ENCODE measurements at regions not wholly inside any gene's neighbourhood (a gene's known extent, or its start where the extent isn't known, plus 50 kb on each side); places are given as distances from the start of the nearest gene placed in this dataset.

- H3K4me1 ChIP-seq, result peaks cover 0 to 46% (median 14%) of the 10 kb centered on the region in 4 donors
- H3K27ac ChIP-seq (replicated peaks in 1 of 4), result no peak overlapping the region
- H3K36me3 ChIP-seq, result no peaks in the 10 kb centered on the region
- no peaks in the 10 kb centered on the region for H3K27me3 ChIP-seq
- intact Hi-C loops (cut with DNase I), result no loop called here
- TF ChIP-seq POLR2A (IDR thresholded peaks at IDR 0.05; ENCODE audit: low read depth) (no peak), EP300 (IDR thresholded peaks at IDR 0.05) (no peak), POLR2AphosphoS5 (IDR thresholded peaks at IDR 0.05) (no peak), CTCF (IDR thresholded peaks at IDR 0.05) (no peak)
- no peaks in the 10 kb centered on the region for H3K9me3 ChIP-seq
- no peak overlapping the region for H3K4me3 ChIP-seq
- no peak for DNase-seq (ENCODE audit: extremely low spot score)
Observed at GRCh38 chr9:17986595-17986994, 407.7 kb downstream of the SH3GL2 start.

DNA sequence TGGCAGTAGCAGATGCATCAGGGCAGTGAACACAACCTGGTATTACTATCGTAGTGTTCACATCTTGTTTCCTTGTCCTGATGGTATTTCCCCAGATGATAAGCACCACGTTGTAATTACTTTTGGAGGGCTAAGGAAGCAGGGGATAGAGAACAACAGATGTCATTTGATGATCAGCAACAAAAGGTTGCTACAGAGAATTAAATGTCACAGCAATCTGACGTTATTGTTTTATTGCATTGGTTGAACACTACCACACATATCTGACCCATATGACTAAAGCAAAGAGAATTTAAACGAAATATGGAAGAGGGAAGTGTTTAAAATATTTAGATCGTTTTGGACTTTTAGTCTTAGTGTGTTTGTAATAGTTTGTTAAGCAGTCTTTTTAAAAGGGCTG, 408.3 kb downstream of the SH3GL2 start:
- TF ChIP-seq CTCF (IDR thresholded peaks at IDR 0.05) (no peak), EP300 (IDR thresholded peaks at IDR 0.05) (no peak), POLR2AphosphoS5 (IDR thresholded peaks at IDR 0.05) (no peak), POLR2A (IDR thresholded peaks at IDR 0.05; ENCODE audit: low read depth) (no peak)
- no peak for DNase-seq (ENCODE audit: extremely low spot score)
- intact Hi-C loops (cut with DNase I), result no loop called here
- Histone ChIP-seq H3K4me1 (peaks cover 0 to 46% (median 14%) of the 10 kb centered on the region in 4 donors), H3K9me3 (no peaks in the 10 kb centered on the region), H3K27ac (replicated peaks in 1 of 4) (peak overlapping the region in 2 of 4 donors; percentile 9 to 17), H3K36me3 (no peaks in the 10 kb centered on the region), H3K27me3 (no peaks in the 10 kb centered on the region), H3K4me3 (no peak overlapping the region)
- WGBS, result 60% methylated on average over 5 of the region's 5 CpGs

GRCh38 chr9:17988489-17988888, 409.6 kb downstream of the SH3GL2 start:
- H3K27me3 ChIP-seq, result no peaks in the 10 kb centered on the region
- WGBS, result 75% methylated on average over 1 of the region's 1 CpG
- no peak overlapping the region for H3K4me3 ChIP-seq
- DNase-seq (ENCODE audit: extremely low spot score), result no peak
- peaks cover 0 to 45% (median 14%) of the 10 kb centered on the region in 4 donors for H3K4me1 ChIP-seq
- TF ChIP-seq POLR2AphosphoS5 (IDR thresholded peaks at IDR 0.05) (no peak), POLR2A (IDR thresholded peaks at IDR 0.05; ENCODE audit: low read depth) (no peak), CTCF (IDR thresholded peaks at IDR 0.05) (no peak), EP300 (IDR thresholded peaks at IDR 0.05) (no peak)
- H3K9me3 ChIP-seq, result no peaks in the 10 kb centered on the region
- no peak overlapping the region for H3K27ac ChIP-seq (replicated peaks in 1 of 4)
- H3K36me3 ChIP-seq, result no peaks in the 10 kb centered on the region
- intact Hi-C loops (cut with DNase I), result no loop called here

- TF ChIP-seq POLR2A (IDR thresholded peaks at IDR 0.05; ENCODE audit: low read depth), result no peak
- TF ChIP-seq EP300 (IDR thresholded peaks at IDR 0.05), result no peak
- TF ChIP-seq CTCF (IDR thresholded peaks at IDR 0.05), result no peak
- no peak for TF ChIP-seq POLR2AphosphoS5 (IDR thresholded peaks at IDR 0.05)
- no peak overlapping the region for H3K4me3 ChIP-seq
- WGBS, result 69% methylated on average over 3 of the region's 3 CpGs
- peaks cover 0 to 58% (median 26%) of the 10 kb centered on the region in 4 donors for H3K4me1 ChIP-seq
- no peaks in the 10 kb centered on the region for H3K9me3 ChIP-seq
- DNase-seq (ENCODE audit: extremely low spot score), result no peak
- no peak overlapping the region for H3K27ac ChIP-seq (replicated peaks in 1 of 4)
- no peaks in the 10 kb centered on the region for H3K27me3 ChIP-seq
- intact Hi-C loops (cut with DNase I), result no loop called here
- H3K36me3 ChIP-seq, result no peaks in the 10 kb centered on the region
Observed at GRCh38 chr9:17990602-17991001, 411.7 kb downstream of the SH3GL2 start.

GRCh38 chr9:17993024-17993423, 414.2 kb downstream of the SH3GL2 start:
- Histone ChIP-seq H3K27ac (replicated peaks in 1 of 4) (peak overlapping the region in 1 of 4 donors; percentile 6), H3K4me3 (no peak overlapping the region), H3K36me3 (no peaks in the 10 kb centered on the region), H3K27me3 (no peaks in the 10 kb centered on the region), H3K4me1 (peaks cover 0 to 51% (median 30%) of the 10 kb centered on the region in 4 donors), H3K9me3 (no peaks in the 10 kb centered on the region)
- DNase-seq (ENCODE audit: extremely low spot score), result no peak
- TF ChIP-seq POLR2A (IDR thresholded peaks at IDR 0.05; ENCODE audit: low read depth), result no peak
- TF ChIP-seq POLR2AphosphoS5 (IDR thresholded peaks at IDR 0.05), result no peak
- no peak for TF ChIP-seq EP300 (IDR thresholded peaks at IDR 0.05)
- TF ChIP-seq CTCF (IDR thresholded peaks at IDR 0.05), result no peak
- intact Hi-C loops (cut with DNase I), result no loop called here
- 63% methylated on average over 1 of the region's 1 CpG for WGBS
